GM12864 (cell line): ENCODE measurements at regions not wholly inside any gene's neighbourhood (a gene's known extent, or its start where the extent isn't known, plus 50 kb on each side); places are given as distances from the start of the nearest gene placed in this dataset.

Experiments
- DNase-seq: peaks from one replicate; pipeline ENCODE4 v3.0.0-alpha.2; 2011; ENCODE audit warnings: low read depth
- H3K4me3 ChIP-seq: 2 replicates; pipeline ENCODE4 v1.5.1; 2011; ENCODE audit warnings: mild to moderate bottlenecking, low read depth, low read length, control low read depth
- CTCF ChIP-seq: IDR thresholded peaks from 2 replicates; pipeline ENCODE4 v1.5.1; 2011; ENCODE audit warnings: low read depth, mild to moderate bottlenecking, moderate library complexity, low read length, control low read depth, inconsistent platforms; ENCODE audit errors: missing control alignments

GRCh38 chr17:77873500-77874302, 84.8 kb upstream of the TNRC6C start:
- DNase-seq, result no peak
- TF ChIP-seq CTCF, result no peak
- no peak overlapping the region for H3K4me3 ChIP-seq

- TF ChIP-seq CTCF, result no peak
- H3K4me3 ChIP-seq, result no peak overlapping the region
These were observed 84.0 kb upstream of the TNRC6C start for GRCh38 chr17:77874303-77875050.

GRCh38 chr17:77875051-77875780, 83.3 kb upstream of the TNRC6C start:
- DNase-seq, result no peak
- H3K4me3 ChIP-seq, result no peak overlapping the region
- TF ChIP-seq CTCF, result no peak

More at GRCh38 chr17:77874303-77875050, 84.0 kb upstream of the TNRC6C start:
- DNase-seq, result no peak

- no peak for DNase-seq
- no peak overlapping the region for H3K4me3 ChIP-seq
- no peak for TF ChIP-seq CTCF
These were observed 82.5 kb upstream of the TNRC6C start for GRCh38 chr17:77875881-77876509.

GRCh38 chr17:77877036-77877435, 81.5 kb upstream of the TNRC6C start:
- TF ChIP-seq CTCF, result no peak
- no peak for DNase-seq
- H3K4me3 ChIP-seq, result no peak overlapping the region

- no peak for DNase-seq
- no peak for TF ChIP-seq CTCF
- no peak overlapping the region for H3K4me3 ChIP-seq
These were observed 80.7 kb upstream of the TNRC6C start for GRCh38 chr17:77877646-77878355.
